ENCODE measurements at regions not wholly inside any gene's neighbourhood (a gene's known extent, or its start where the extent isn't known, plus 50 kb on each side); places are given as distances from the start of the nearest gene placed in this dataset.

- H3K27ac ChIP-seq: no peak overlapping the region
- H3K36me3 ChIP-seq: no peaks in the 10 kb centered on the region
- no peak for TF ChIP-seq POLR2A (IDR thresholded peaks at IDR 0.05)
- TF ChIP-seq POLR2AphosphoS5 (IDR thresholded peaks at IDR 0.05): no peak
- no peak for TF ChIP-seq EP300 (IDR thresholded peaks at IDR 0.05; ENCODE audit: low read depth)
- no peak for TF ChIP-seq CTCF (IDR thresholded peaks at IDR 0.05)
- intact Hi-C loops (cut with DNase I; ENCODE audit: low total_unique reads): no loop called here
- WGBS, 2 donors (ENCODE audit: low coverage in 1 of 2): 77 to 81% methylated on average over 4 of the region's 4 CpGs
- no peaks in the 10 kb centered on the region for H3K9me3 ChIP-seq
- H3K27me3 ChIP-seq: no peaks in the 10 kb centered on the region
- no peak overlapping the region for H3K4me3 ChIP-seq
- no peak for DNase-seq
- in situ Hi-C loops (cut with MboI; ENCODE audit: low pct_ligation_motif_present in 1 of 4, low pct_unique_long_range_greater_than_20kb in 1 of 4, low sequenced_read_pairs in 3 of 4): no loop called here
- H3K4me1 ChIP-seq: no peaks in the 10 kb centered on the region
Measured at GRCh38 chr5:88552426-88552825, 283.8 kb upstream of the TMEM161B start.

- in situ Hi-C loops (cut with MboI; ENCODE audit: low pct_ligation_motif_present in 1 of 4, low pct_unique_long_range_greater_than_20kb in 1 of 4, low sequenced_read_pairs in 3 of 4) (no loop called here), intact Hi-C loops (cut with DNase I; ENCODE audit: low total_unique reads) (no loop called here)
- H3K4me1 ChIP-seq: no peaks in the 10 kb centered on the region
- 45% methylated on average over 3 to 10 of the region's 10 CpGs for WGBS, 2 donors (ENCODE audit: low coverage in 1 of 2)
- no peak overlapping the region for H3K4me3 ChIP-seq
- no peaks in the 10 kb centered on the region for H3K27me3 ChIP-seq
- no peak for DNase-seq
- H3K27ac ChIP-seq: no peak overlapping the region
- H3K9me3 ChIP-seq: no peaks in the 10 kb centered on the region
- no peak for TF ChIP-seq POLR2AphosphoS5 (IDR thresholded peaks at IDR 0.05)
- H3K36me3 ChIP-seq: no peaks in the 10 kb centered on the region
Measured at GRCh38 chr5:88551724-88552345, 283.2 kb upstream of the TMEM161B start.

GRCh38 chr5:88550736-88551135 is 282.1 kb upstream of the TMEM161B start:
- H3K36me3 ChIP-seq: no peaks in the 10 kb centered on the region
- in situ Hi-C loops (cut with MboI; ENCODE audit: low pct_ligation_motif_present in 1 of 4, low pct_unique_long_range_greater_than_20kb in 1 of 4, low sequenced_read_pairs in 3 of 4) (no loop called here), intact Hi-C loops (cut with DNase I; ENCODE audit: low total_unique reads) (no loop called here)
- no peak for TF ChIP-seq POLR2AphosphoS5 (IDR thresholded peaks at IDR 0.05)
- no peak for TF ChIP-seq CTCF (IDR thresholded peaks at IDR 0.05)
- TF ChIP-seq EP300 (IDR thresholded peaks at IDR 0.05; ENCODE audit: low read depth): no peak
- no peak for TF ChIP-seq POLR2A (IDR thresholded peaks at IDR 0.05)
- H3K27me3 ChIP-seq: no peaks in the 10 kb centered on the region
- no peak for DNase-seq
- no peak overlapping the region for H3K27ac ChIP-seq
- H3K4me3 ChIP-seq: no peak overlapping the region
- H3K9me3 ChIP-seq: no peaks in the 10 kb centered on the region
- H3K4me1 ChIP-seq: no peaks in the 10 kb centered on the region

GRCh38 chr5:88548136-88548805 is 279.6 kb upstream of the TMEM161B start:
- no peaks in the 10 kb centered on the region for H3K4me1 ChIP-seq
- WGBS, 2 donors (ENCODE audit: low coverage in 1 of 2): 69 to 84% methylated on average over 3 to 4 of the region's 4 CpGs
- H3K27ac ChIP-seq: no peak overlapping the region
- no peaks in the 10 kb centered on the region for H3K36me3 ChIP-seq
- TF ChIP-seq POLR2AphosphoS5 (IDR thresholded peaks at IDR 0.05) (no peak), CTCF (IDR thresholded peaks at IDR 0.05) (no peak), EP300 (IDR thresholded peaks at IDR 0.05; ENCODE audit: low read depth) (no peak), POLR2A (IDR thresholded peaks at IDR 0.05) (no peak)
- in situ Hi-C loops (cut with MboI; ENCODE audit: low pct_ligation_motif_present in 1 of 4, low pct_unique_long_range_greater_than_20kb in 1 of 4, low sequenced_read_pairs in 3 of 4): no loop called here
- H3K4me3 ChIP-seq: no peak overlapping the region
- intact Hi-C loops (cut with DNase I; ENCODE audit: low total_unique reads): no loop called here
- H3K9me3 ChIP-seq: no peaks in the 10 kb centered on the region
- no peak for DNase-seq
- no peaks in the 10 kb centered on the region for H3K27me3 ChIP-seq

GRCh38 chr5:88545338-88545737 is 276.7 kb upstream of the TMEM161B start:
- no peaks in the 10 kb centered on the region for H3K9me3 ChIP-seq
- no peak for TF ChIP-seq POLR2A (IDR thresholded peaks at IDR 0.05)
- TF ChIP-seq POLR2AphosphoS5 (IDR thresholded peaks at IDR 0.05): no peak
- TF ChIP-seq CTCF (IDR thresholded peaks at IDR 0.05): no peak
- no peak for TF ChIP-seq EP300 (IDR thresholded peaks at IDR 0.05; ENCODE audit: low read depth)
- H3K27me3 ChIP-seq: no peaks in the 10 kb centered on the region
- DNase-seq: no peak
- in situ Hi-C loops (cut with MboI; ENCODE audit: low pct_ligation_motif_present in 1 of 4, low pct_unique_long_range_greater_than_20kb in 1 of 4, low sequenced_read_pairs in 3 of 4): no loop called here
- no peak overlapping the region for H3K4me3 ChIP-seq
- no peaks in the 10 kb centered on the region for H3K4me1 ChIP-seq
- H3K27ac ChIP-seq: no peak overlapping the region
- no peaks in the 10 kb centered on the region for H3K36me3 ChIP-seq
- intact Hi-C loops (cut with DNase I; ENCODE audit: low total_unique reads): no loop called here

Data from transverse colon (tissue), 4 donors.